Hepatocyte (in vitro differentiated cells): ENCODE measurements at regions not wholly inside any gene's neighbourhood (a gene's known extent, or its start where the extent isn't known, plus 50 kb on each side); places are given as distances from the start of the nearest gene placed in this dataset.

ENCODE experiments used
- DNase-seq: peaks from one replicate; pipeline ENCODE4 v3.0.0-alpha.2; 2016; ENCODE audit warnings: low spot score
- H2AFZ ChIP-seq: fragments of 200-600 bp; sonication (generic); 2 replicates; pipeline ENCODE4 v1.6.0; 2016; ENCODE audit warnings: antibody characterized with exemption, mild to moderate bottlenecking
- H3K27ac ChIP-seq: fragments of 200-600 bp; sonication (generic); 2 replicates; pipeline ENCODE4 v1.5.1; 2016; ENCODE audit warnings: mild to moderate bottlenecking
- H3K27me3 ChIP-seq: fragments of 200-600 bp; sonication (generic); 2 replicates; pipeline ENCODE4 v1.6.1; 2016
- H3K36me3 ChIP-seq: fragments of 200-600 bp; sonication (generic); replicated peaks from 2 replicates; pipeline ENCODE4 v1.5.1; 2016; ENCODE audit warnings: low read depth; ENCODE audit not compliant: insufficient read depth
- H3K4me1 ChIP-seq: fragments of 200-600 bp; sonication (generic); 2 replicates; pipeline ENCODE4 v1.5.1; 2016; ENCODE audit warnings: mild to moderate bottlenecking, moderate library complexity; ENCODE audit not compliant: insufficient read depth
- H3K4me2 ChIP-seq: fragments of 200-600 bp; sonication (generic); 2 replicates; pipeline ENCODE4 v1.6.0; 2016
- H3K4me3 ChIP-seq: fragments of 200-600 bp; sonication (generic); 2 replicates; pipeline ENCODE4 v1.5.1; 2016; ENCODE audit warnings: mild to moderate bottlenecking
- H3K79me2 ChIP-seq: fragments of 200-600 bp; sonication (generic); 2 replicates; pipeline ENCODE4 v1.6.0; 2017; ENCODE audit warnings: mild to moderate bottlenecking
- H3K9me2 ChIP-seq: fragments of 200-600 bp; sonication (generic); replicated peaks from 2 replicates; pipeline ENCODE4 v1.6.0; 2017; ENCODE audit warnings: mild to moderate bottlenecking; ENCODE audit not compliant: insufficient read depth
- H3K9me3 ChIP-seq: fragments of 200-600 bp; sonication (generic); 2 replicates; pipeline ENCODE4 v1.5.1; 2016; ENCODE audit warnings: low read depth, mild to moderate bottlenecking
- H4K20me1 ChIP-seq: fragments of 200-600 bp; sonication (generic); 2 replicates; pipeline ENCODE4 v1.6.0; 2016; ENCODE audit warnings: mild to moderate bottlenecking; ENCODE audit not compliant: insufficient read depth, poor library complexity, severe bottlenecking
- CTCF ChIP-seq: fragments of 200-600 bp; sonication (generic); IDR thresholded peaks from 2 replicates; pipeline ENCODE4 v1.5.1; 2016; ENCODE audit warnings: antibody characterized with exemption, mild to moderate bottlenecking; ENCODE audit not compliant: poor library complexity
- EZH2 ChIP-seq: fragments of 200-600 bp; sonication (generic); IDR thresholded peaks from 2 replicates; pipeline ENCODE4 v1.6.1; 2016; ENCODE audit warnings: antibody characterized with exemption, mild to moderate bottlenecking, borderline replicate concordance
- EZH2phosphoT487 ChIP-seq: fragments of 200-600 bp; sonication (generic); IDR thresholded peaks from one replicate; pipeline ENCODE4 v1.6.1; 2018; ENCODE audit warnings: antibody characterized with exemption, mild to moderate bottlenecking, low read depth, moderate library complexity; ENCODE audit not compliant: unreplicated experiment, severe bottlenecking
- WGBS: methylation state at CpG from one replicate; pipeline ENCODE4 v1.1.6; 2016; ENCODE audit warnings: low lambda C conversion rate; ENCODE audit errors: missing lambda C conversion rate; 5-methylcytosine and 5-hydroxymethylcytosine counted together

GRCh38 chr12:105744371-105745058 lies 394.2 kb downstream of the NUAK1 start:
- Histone ChIP-seq H4K20me1 (no peaks in the 10 kb centered on the region), H3K27ac (no peak overlapping the region), H3K79me2 (no peaks in the 10 kb centered on the region), H3K36me3 (no peaks in the 10 kb centered on the region), H3K9me2 (no peaks in the 10 kb centered on the region), H3K9me3 (no peaks in the 10 kb centered on the region), H3K27me3 (no peaks in the 10 kb centered on the region), H2AFZ (no peak overlapping the region), H3K4me1 (peaks cover 13% of the 10 kb centered on the region), H3K4me3 (no peak overlapping the region), H3K4me2 (no peak overlapping the region)
- no peak for DNase-seq
- TF ChIP-seq EZH2 (no peak), CTCF (no peak), EZH2phosphoT487 (no peak)
- 85% methylated on average over 4 of the region's 4 CpGs for WGBS

- no peaks in the 10 kb centered on the region for H3K9me3 ChIP-seq
- H3K79me2 ChIP-seq, result no peaks in the 10 kb centered on the region
- TF ChIP-seq CTCF (no peak), EZH2phosphoT487 (no peak), EZH2 (no peak)
- 93% methylated on average over 4 of the region's 4 CpGs for WGBS
- no peak for DNase-seq
- H3K27ac ChIP-seq, result no peak overlapping the region
- H3K27me3 ChIP-seq, result no peaks in the 10 kb centered on the region
- H3K4me2 ChIP-seq, result no peak overlapping the region
- H3K9me2 ChIP-seq, result no peaks in the 10 kb centered on the region
- H3K4me1 ChIP-seq, result peaks cover 6% of the 10 kb centered on the region
- H4K20me1 ChIP-seq, result no peaks in the 10 kb centered on the region
- H3K36me3 ChIP-seq, result no peaks in the 10 kb centered on the region
- no peak overlapping the region for H3K4me3 ChIP-seq
- H2AFZ ChIP-seq, result no peak overlapping the region
These were observed 392.9 kb downstream of the NUAK1 start for GRCh38 chr12:105745811-105746210.

GRCh38 chr12:105748806-105749600 lies 389.8 kb downstream of the NUAK1 start:
- no peaks in the 10 kb centered on the region for H3K79me2 ChIP-seq
- H3K27ac ChIP-seq, result no peak overlapping the region
- H4K20me1 ChIP-seq, result no peaks in the 10 kb centered on the region
- no peak overlapping the region for H3K4me2 ChIP-seq
- no peak overlapping the region for H3K4me3 ChIP-seq
- no peaks in the 10 kb centered on the region for H3K36me3 ChIP-seq
- H2AFZ ChIP-seq, result no peak overlapping the region
- 70% methylated on average over 9 of the region's 9 CpGs for WGBS
- H3K9me2 ChIP-seq, result no peaks in the 10 kb centered on the region
- DNase-seq, result peak; percentile 12
- no peaks in the 10 kb centered on the region for H3K27me3 ChIP-seq
- TF ChIP-seq CTCF, result no peak
- TF ChIP-seq EZH2, result no peak
- TF ChIP-seq EZH2phosphoT487, result no peak
- no peaks in the 10 kb centered on the region for H3K9me3 ChIP-seq
- no peaks in the 10 kb centered on the region for H3K4me1 ChIP-seq
